GM21526 (cell line): ENCODE measurements at regions not wholly inside any gene's neighbourhood (a gene's known extent, or its start where the extent isn't known, plus 50 kb on each side); places are given as distances from the start of the nearest gene placed in this dataset.

Experiments
- ATAC-seq: cut with Tn5 transposase; IDR thresholded peaks from one replicate; pipeline ENCODE4 v1.9.1; 2021; ENCODE audit warnings: moderate library complexity; ENCODE audit not compliant: unreplicated experiment, low FRiP score

DNA sequence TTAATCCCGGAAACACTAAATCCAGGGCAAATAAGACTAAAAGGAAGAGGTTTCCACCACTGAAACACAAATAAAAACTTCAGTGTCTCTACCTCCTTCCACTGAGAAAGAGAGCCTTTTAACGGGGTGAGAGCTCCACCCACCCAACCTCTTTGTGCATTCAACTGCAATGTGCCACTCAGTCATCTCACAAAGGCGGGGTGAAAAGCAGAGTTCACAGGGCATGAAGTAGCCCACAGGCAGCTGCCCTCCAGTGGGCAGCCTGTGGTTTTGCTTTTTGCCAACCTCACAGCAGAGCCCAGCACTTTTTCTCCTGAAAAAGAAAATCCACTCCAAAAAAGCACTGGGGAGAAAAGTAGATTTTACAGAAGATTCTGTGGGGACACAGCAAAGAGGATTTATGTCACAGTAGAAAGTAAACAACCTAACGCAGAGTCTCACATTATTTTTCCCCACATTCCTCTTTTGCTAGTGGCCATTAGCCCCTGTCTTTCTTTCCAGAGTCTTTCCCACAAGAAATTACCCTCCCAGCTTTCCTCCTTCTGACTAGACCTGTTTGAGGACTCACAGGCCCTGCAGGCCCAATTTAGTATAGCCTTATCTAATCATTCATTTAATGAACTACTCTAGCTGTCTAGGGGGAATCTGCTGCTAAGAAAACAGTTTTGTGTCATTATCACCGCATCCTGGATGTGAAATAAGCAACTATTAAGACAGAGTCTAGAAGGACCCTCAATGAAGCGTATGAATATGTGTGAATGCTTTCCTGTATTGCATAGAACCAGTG, 753.8 kb upstream of the FOXG1 start:
- no peak for ATAC-seq

- no peak for ATAC-seq
Measured at GRCh38 chr14:28020112-28020511, 746.5 kb upstream of the FOXG1 start.

DNA sequence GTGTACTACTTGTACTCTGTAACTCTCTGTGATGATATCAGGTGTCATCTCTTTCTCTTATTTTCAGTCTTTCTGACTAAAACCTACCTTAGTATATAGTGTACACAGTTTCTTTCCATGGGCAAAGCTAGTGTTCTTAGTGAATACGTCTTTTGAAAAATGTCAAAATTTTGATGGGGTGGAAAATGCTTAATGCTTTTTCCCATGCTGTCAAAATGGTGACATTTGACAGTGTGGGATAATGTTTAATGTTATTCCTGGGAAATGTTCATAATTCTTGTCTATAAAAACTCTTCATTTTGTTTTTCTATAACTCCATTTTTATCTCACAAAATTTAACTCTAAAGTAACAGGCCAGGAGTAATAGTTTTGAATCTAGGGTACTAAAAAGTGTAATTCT, 742.7 kb upstream of the FOXG1 start:
- ATAC-seq = no peak

DNA sequence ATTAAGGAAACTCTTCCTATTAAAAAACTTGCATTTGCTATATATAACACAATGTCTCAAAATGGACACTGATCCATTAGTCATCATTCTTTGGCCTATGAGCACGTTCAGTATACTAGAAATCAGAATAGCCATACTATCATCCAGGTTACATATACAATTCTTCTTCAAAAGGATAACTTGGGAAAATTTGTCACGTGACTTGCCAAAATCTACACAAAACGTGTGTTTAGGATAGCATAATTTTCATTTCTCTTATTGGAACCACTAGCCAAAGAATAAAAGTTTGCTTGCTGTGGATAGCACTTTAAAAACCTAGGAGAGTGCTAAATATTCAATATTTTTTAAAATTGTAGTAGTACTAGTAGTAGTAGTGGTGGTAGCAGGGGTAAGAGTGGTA, 714.3 kb upstream of the FOXG1 start:
- no peak for ATAC-seq

GRCh38 chr14:28055008-28055407, 711.6 kb upstream of the FOXG1 start:
- no peak for ATAC-seq

DNA sequence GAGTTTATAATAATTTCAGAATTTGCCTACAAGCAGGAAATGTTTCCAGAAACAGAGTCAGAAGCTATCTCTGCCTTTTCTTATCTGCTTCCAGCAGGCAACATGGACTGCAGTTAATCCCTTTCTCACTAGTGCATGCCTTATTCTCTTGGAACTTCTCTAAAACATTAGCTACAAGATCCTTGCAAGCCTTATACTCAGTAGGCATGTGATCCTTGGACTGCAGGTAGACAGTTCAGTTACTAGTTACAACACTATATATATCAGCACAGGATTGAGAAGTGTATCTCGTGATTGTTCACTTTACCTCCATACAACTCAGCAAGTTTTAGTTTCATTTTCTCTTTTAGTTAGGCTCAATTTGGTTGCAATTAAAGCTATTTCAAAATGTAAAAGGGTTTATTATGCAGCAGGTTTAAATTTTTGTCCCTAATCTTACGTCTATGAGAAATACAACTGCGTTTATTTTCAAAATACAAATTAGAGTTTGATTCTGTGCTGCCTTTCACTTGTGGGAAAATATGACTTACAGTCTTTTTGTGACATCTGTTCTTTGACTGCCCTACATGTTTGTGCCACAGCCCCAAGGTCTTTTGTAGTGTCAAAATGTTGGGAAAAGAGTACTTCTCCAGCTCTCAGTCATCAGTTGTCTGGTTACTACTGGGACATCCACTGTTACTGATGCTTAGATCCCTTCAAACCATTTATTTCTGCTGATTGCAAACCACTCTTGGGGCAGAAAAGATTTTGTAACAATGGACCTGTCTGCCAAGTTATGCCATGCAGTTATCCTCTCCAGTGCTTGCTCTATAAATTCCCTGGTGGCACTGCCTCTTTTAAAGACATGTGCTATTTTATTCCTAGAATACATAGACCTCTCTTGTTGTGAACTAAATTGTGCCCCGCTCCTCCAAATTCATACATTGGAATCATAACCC, 709.0 kb upstream of the FOXG1 start:
- no peak for ATAC-seq

- ATAC-seq = no peak
Measured at GRCh38 chr14:28059254-28059653, 707.3 kb upstream of the FOXG1 start.

- ATAC-seq = no peak
Measured at GRCh38 chr14:28061006-28061405, 705.6 kb upstream of the FOXG1 start.

GRCh38 chr14:28077021-28077420, 689.6 kb upstream of the FOXG1 start:
- ATAC-seq = no peak

DNA sequence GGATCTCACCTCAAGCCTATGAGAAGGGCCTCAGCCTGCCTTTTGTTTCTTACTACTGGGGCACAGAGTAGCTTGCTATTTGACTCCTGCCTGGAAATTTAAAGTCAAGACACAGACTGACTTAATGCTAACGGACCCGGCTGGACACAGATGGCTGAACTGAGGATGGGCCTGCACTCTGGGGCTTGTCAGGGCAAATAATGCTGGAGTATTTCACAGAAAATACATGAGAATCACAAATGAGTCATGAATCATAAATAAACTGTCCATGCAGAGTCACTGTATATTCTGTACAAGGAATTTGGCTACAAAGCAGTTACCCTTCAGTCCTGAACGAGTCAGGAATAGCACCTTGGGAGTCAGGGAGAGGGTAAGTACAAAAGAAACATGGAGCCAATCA, 683.2 kb upstream of the FOXG1 start:
- no peak for ATAC-seq

GRCh38 chr14:28088125-28088524, 678.5 kb upstream of the FOXG1 start:
- no peak for ATAC-seq

- ATAC-seq = no peak
Measured at GRCh38 chr14:28097585-28097984, 669.0 kb upstream of the FOXG1 start.

GRCh38 chr14:28098856-28099255, 667.7 kb upstream of the FOXG1 start:
- ATAC-seq = no peak

DNA sequence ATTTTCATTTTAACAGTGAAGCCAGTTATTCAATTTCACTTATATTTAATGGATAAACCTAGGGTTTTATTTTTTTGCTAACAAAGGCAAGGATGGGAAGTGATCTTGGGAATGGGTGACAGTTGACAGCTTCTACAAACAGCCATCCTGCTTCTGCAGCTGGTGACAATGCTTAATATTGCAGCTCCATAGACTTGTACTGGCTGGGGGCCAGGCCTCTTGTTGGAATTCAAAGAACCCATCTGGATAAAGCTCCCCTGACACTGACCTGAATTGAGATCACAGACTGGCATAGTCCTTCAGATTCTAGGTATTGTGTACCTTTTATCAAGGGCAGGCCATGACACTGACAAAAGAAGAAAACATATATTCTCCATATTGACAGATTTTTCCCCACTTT, 664.6 kb upstream of the FOXG1 start:
- no peak for ATAC-seq

DNA sequence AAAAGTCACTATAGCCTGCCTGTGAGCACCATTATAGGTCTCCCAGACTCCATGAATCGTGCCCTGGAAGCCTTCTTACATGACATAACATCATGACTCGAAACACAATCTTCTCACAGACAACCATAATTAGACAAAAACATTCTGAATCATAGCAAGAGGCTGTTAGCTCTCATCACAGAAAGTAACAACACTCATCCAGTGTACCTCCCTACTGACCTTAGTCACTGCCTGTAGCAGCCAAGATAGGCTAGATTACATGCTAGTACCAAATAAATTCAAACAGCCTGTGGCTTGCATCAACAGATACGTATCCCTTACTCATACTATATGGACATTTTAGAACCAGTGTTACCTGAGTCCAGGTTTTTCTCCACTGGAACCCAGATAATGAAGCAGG, 663.8 kb upstream of the FOXG1 start:
- no peak for ATAC-seq

DNA sequence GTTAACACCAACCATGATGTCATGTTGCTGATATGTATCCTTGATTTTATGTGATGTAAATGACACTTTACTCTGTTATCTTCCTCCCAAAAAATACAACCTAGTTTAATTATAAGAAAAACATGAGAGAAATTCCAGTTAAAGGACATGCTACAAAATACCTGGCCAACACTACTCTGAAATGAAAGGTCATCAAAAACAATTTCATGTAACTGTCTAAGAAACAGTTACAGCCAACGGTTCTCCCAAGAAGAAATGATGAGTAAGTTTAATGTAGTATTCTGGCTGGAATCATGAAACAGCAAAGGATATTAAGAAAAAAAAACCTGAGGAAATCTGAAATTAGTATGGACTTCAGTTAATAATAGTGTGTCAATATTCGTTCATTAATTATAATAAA, 653.3 kb upstream of the FOXG1 start:
- ATAC-seq = no peak

- ATAC-seq = no peak
Measured at GRCh38 chr14:28116716-28117115, 649.9 kb upstream of the FOXG1 start.

GRCh38 chr14:28119849-28120248, 646.7 kb upstream of the FOXG1 start:
- no peak for ATAC-seq

DNA sequence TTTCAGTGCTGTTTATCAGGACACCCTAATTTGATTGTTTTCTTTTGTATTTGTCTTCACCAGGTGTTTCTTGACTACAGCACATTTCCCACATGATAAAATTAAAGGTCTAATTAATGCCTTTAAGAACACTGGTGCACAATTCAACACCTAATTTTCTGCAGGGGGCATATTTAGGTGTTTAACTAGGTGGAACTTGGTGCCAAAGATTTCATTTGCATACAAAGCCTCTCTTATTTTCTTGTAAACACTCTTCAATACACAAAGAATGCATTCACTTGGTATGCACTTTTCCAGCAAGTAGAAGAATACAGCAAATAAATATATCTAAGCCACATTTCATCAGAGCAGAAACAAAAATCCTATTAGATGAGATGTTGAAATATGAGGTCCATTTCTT, 646.2 kb upstream of the FOXG1 start:
- ATAC-seq = no peak

GRCh38 chr14:28121512-28122297, 644.9 kb upstream of the FOXG1 start:
- ATAC-seq = no peak
